Bronchial epithelial cell (primary cell): ENCODE measurements at regions not wholly inside any gene's neighbourhood (a gene's known extent, or its start where the extent isn't known, plus 50 kb on each side); places are given as distances from the start of the nearest gene placed in this dataset.

Experiments
- DNase-seq: peaks from one replicate; pipeline ENCODE4 v3.0.0-alpha.2; 2010; ENCODE audit warnings: low read depth
- FAIRE-seq: peaks from 2 replicates; lab custom pipeline; 2011; peaks lifted over from hg19 to GRCh38; lab: Jason Lieb, UNC
- H3K27me3 ChIP-seq: 2 replicates; pipeline ENCODE4 v1.5.1; 2011; ENCODE audit warnings: low read length; ENCODE audit not compliant: control insufficient read depth, insufficient read depth
- H3K36me3 ChIP-seq: 2 replicates; pipeline ENCODE4 v1.5.1; 2011; ENCODE audit warnings: low read length; ENCODE audit not compliant: control insufficient read depth, insufficient read depth
- H3K4me3 ChIP-seq: 2 replicates; pipeline ENCODE4 v1.5.1; 2011; ENCODE audit warnings: mild to moderate bottlenecking, low read depth, low read length, control low read depth
- TF ChIP-seq, protein P1 (sequence below): IDR thresholded peaks from 2 replicates; pipeline ENCODE4 v1.5.1; 2011; ENCODE audit warnings: mild to moderate bottlenecking, moderate library complexity, low read length, control low read depth, inconsistent platforms; ENCODE audit not compliant: insufficient read depth, severe bottlenecking

DNA sequence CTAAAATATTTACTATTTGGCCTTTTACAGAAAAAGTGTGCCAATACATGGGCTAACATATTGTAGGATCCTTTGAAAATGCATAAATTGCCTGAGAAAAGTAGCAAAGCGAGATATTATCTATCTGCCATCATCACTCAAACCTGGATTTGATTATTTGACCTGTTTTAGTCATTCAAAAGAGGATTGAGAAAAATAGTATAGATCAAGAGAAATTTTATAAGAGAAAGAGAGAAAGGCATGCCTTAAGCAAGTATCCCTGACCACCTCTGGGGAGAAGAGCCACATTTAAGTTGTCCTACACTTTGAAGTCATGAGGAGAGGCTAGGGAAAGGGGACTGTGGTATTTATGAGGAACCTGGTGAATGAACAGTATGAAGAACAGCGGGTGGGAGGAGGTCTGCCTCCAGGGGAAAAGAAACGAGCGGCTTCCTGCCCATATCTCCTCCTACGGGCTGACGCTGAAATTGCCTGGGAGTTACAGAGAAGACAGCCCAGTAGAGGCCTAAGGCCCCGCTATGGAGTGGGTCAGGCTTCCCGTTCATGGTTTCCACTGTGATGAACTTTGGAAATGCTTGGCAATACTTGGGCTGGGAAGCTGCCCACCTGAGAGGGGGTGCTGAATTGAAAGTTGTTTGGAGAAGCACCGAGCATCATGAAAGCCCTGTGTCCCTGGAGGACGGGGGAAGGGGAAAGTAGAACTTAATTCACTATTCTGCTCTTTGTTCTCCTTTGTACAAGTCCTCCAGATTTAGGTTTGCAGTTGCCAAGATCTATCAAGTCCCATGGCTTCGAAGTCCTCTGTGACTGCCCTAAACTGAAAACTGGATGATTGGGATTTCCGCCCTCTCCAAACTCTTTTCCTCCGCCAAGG is 106.9 kb upstream of the ACSL4 start:
- TF ChIP-seq, protein P1, sequence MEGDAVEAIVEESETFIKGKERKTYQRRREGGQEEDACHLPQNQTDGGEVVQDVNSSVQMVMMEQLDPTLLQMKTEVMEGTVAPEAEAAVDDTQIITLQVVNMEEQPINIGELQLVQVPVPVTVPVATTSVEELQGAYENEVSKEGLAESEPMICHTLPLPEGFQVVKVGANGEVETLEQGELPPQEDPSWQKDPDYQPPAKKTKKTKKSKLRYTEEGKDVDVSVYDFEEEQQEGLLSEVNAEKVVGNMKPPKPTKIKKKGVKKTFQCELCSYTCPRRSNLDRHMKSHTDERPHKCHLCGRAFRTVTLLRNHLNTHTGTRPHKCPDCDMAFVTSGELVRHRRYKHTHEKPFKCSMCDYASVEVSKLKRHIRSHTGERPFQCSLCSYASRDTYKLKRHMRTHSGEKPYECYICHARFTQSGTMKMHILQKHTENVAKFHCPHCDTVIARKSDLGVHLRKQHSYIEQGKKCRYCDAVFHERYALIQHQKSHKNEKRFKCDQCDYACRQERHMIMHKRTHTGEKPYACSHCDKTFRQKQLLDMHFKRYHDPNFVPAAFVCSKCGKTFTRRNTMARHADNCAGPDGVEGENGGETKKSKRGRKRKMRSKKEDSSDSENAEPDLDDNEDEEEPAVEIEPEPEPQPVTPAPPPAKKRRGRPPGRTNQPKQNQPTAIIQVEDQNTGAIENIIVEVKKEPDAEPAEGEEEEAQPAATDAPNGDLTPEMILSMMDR: no peak
- FAIRE-seq (no peak), DNase-seq (no peak)
- Histone ChIP-seq H3K36me3 (no peaks in the 10 kb centered on the region), H3K4me3 (no peak overlapping the region), H3K27me3 (no peaks in the 10 kb centered on the region)

DNA sequence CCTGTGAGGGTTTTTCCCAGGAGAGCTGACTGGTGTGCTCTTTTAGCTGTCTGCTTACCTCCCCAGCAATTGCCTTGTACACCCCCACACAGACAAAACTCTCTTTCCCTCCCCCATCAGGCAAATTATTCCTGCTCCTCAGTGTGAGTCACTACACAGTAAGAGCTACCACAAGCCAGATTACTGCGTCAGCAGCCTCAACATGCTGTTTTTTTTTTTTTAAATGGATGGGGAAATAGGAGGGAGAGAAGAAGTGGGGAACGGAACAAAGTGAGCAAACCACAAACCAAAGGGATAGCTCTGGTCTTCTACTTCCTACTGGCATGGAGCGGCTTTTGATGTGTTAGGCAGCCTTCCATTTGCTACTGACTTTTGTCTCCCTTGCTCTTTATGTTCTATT is 107.5 kb upstream of the ACSL4 start:
- TF ChIP-seq, protein P1: no peak
- Histone ChIP-seq H3K36me3 (no peaks in the 10 kb centered on the region), H3K4me3 (no peak overlapping the region), H3K27me3 (no peaks in the 10 kb centered on the region)
- DNase-seq: peak; percentile 90
- FAIRE-seq: no peak

DNA sequence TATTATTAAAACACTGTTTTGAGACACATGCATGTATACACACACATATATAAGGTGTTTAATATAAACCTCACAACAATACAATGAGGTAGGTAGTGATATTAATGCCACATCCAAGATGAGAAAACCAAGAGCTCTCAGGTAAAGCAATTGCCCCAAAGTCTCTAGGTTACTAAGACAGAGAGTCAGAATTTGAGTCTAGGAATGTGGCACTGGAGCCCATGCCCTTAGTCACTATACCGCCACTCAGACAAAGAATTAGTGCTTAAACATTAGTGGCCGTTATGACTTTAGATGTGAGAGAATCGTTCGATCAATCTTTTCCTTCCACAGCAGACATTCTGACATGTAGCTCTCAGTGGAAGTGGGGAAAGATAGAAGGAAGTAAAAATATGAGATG is 108.2 kb upstream of the ACSL4 start:
- no peak for FAIRE-seq

DNA sequence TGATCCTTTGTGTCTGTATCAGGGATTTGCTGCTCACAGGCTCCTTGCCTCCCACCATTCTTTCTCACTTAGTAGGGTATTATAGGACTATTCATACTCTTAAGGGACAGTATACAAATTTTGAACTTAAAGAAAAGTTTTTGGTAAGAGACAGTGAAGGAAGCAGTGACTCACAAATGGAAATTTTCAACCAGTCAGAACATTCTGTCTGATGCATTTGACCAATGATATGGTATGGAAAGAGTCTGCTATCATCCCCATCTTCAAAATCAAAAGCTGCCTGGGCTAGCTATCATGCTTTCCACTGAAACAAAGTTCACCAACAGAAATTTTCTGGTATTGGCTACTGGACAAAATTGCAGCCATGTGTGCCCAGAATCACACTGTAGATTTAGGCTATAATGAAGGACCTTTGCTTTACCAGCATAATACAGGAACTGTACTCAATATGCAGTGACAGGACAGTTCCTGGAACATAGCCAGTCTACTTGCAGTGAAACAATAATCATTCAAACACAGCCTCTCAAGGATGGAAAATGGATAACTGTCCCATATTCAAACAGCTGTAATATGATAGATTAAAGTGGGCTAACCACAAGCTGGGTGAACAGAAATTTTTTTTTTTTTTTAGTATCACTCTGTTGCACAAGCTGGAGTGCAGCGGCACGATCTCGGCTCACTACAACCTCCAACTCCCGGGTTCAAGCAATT is 109.0 kb upstream of the ACSL4 start:
- DNase-seq: no peak
- Histone ChIP-seq H3K36me3 (no peaks in the 10 kb centered on the region), H3K27me3 (no peaks in the 10 kb centered on the region), H3K4me3 (no peak overlapping the region)
- TF ChIP-seq, protein P1: no peak
- FAIRE-seq: no peak

More for the DNA sequence above, 108.2 kb upstream of the ACSL4 start:
- DNase-seq: no peak
- H3K36me3 ChIP-seq: no peaks in the 10 kb centered on the region
- no peak overlapping the region for H3K4me3 ChIP-seq
- no peaks in the 10 kb centered on the region for H3K27me3 ChIP-seq
- TF ChIP-seq, protein P1: no peak

DNA sequence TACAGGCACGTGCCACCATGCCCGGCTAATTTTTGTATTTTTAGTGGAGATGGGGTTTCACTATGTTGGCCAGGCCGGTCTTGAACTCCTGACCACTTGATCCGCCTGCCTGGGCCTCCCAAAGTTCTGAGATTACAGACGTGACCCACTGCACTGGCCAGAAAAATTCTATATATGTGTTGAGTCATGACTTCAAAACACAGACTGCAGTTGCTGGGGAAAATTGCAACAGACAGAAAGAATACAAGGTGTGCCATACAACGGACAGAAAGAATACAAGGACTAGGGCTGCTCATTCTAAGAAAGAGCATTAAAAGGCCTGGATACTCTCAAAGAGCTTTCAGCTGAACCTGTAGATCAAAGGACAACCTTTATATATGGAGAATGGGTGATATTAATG is 109.6 kb upstream of the ACSL4 start:
- Histone ChIP-seq H3K36me3 (no peaks in the 10 kb centered on the region), H3K27me3 (no peaks in the 10 kb centered on the region), H3K4me3 (no peak overlapping the region)
- no peak for FAIRE-seq
- TF ChIP-seq, protein P1: no peak
- DNase-seq: no peak
